ENCODE measurements at regions not wholly inside any gene's neighbourhood (a gene's known extent, or its start where the extent isn't known, plus 50 kb on each side); places are given as distances from the start of the nearest gene placed in this dataset.
A peak's percentile ranks its signal among the peaks of the same experiment; 100 is the strongest.

DNA sequence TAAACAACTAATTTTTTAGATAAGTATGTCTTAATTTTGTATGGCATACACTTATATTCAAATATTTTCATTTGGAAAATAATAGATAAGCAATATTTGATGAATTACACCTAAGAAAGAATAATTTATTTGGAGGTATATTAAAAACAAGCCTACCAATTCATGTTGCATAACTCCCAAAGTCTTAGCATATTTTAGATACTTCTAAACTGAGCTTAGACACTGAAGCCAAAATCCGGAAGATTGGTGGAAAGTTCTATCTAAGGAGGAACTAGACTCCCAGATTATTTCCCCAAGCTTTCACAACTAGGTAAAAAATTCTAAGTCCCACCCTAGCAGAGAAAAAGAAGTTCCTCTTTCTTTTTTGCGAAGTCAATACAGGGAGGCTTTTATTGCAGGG, 221.0 kb upstream of the MMADHC start:
- DNase-seq: no peak
- H3K9me3 ChIP-seq: no peaks in the 10 kb centered on the region
- no peak overlapping the region for H3K4me3 ChIP-seq (ENCODE audit: low read depth, low read length)
- TF ChIP-seq, protein P1, sequence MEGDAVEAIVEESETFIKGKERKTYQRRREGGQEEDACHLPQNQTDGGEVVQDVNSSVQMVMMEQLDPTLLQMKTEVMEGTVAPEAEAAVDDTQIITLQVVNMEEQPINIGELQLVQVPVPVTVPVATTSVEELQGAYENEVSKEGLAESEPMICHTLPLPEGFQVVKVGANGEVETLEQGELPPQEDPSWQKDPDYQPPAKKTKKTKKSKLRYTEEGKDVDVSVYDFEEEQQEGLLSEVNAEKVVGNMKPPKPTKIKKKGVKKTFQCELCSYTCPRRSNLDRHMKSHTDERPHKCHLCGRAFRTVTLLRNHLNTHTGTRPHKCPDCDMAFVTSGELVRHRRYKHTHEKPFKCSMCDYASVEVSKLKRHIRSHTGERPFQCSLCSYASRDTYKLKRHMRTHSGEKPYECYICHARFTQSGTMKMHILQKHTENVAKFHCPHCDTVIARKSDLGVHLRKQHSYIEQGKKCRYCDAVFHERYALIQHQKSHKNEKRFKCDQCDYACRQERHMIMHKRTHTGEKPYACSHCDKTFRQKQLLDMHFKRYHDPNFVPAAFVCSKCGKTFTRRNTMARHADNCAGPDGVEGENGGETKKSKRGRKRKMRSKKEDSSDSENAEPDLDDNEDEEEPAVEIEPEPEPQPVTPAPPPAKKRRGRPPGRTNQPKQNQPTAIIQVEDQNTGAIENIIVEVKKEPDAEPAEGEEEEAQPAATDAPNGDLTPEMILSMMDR (IDR thresholded peaks at IDR 0.05; ENCODE audit: low read depth, low read length): no peak
- H3K4me1 ChIP-seq: no peaks in the 10 kb centered on the region
- no peaks in the 10 kb centered on the region for H3K36me3 ChIP-seq
- no peaks in the 10 kb centered on the region for H3K27me3 ChIP-seq

DNA sequence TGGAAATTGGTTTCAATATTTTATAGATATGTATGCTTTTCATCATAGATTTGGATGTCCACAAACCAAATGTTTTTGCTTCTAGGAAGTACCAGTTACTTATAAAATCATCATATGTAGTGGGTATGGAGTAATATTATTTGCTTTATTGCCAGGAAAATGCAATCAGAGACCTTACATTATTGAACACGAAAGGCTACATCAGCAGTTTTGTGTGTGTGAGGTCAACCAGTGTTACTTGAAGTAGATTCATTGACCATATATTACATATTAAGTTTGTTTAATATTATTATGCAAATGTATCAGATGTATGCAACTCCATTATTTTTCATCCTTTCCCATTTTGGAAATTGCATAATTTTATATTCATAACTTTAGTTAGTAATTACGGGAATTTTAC, 219.1 kb upstream of the MMADHC start:
- H3K27me3 ChIP-seq: no peaks in the 10 kb centered on the region
- no peaks in the 10 kb centered on the region for H3K4me1 ChIP-seq
- TF ChIP-seq, protein P1 (IDR thresholded peaks at IDR 0.05; ENCODE audit: low read depth, low read length): no peak
- H3K9me3 ChIP-seq: no peaks in the 10 kb centered on the region
- H3K36me3 ChIP-seq: no peaks in the 10 kb centered on the region
- no peak overlapping the region for H3K4me3 ChIP-seq (ENCODE audit: low read depth, low read length)
- DNase-seq: no peak

DNA sequence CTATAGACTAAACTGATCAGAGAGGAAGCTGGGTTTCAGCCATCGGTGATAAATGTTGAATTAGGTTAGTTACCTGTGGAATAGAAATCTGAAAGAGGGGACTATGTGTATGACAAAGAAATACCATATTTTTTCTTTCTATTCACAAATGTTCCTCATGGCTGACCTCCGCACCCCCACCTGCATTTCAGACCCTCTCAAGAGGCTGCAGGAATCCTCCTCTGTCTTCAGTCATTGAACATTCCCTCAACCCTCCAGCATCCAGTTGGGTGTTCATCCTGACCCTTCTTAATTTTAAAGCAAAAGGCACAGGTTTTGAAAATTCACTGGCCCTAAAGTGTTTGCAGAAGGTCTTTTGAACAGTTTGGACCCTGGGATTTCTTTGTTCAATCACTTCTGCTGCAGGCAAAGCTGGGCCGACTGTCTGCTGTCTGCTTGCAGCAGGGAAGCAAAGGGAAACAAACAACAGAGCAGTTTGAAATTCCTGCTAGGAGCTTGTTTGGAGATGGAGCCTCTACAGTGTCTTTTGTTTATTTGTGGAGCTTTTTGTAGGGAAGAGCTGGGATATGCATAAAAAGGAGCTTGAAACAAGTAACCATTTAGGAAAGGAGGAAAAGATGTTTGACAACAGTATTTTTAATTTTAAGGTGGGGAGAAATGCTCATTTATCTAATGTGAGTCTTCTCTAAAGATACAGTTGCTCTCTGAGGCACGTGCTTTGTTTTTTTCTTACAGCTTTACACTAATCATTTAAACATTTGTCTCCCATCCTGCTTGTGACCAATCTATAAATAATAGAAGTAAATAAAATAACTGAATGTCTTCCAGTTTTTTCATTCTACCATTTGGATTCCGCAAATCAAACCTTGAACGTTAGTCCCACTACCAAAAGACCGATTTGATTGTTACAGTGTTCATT, 213.3 kb upstream of the MMADHC start:
- Histone ChIP-seq H3K4me3 (ENCODE audit: low read depth, low read length) (no peak overlapping the region), H3K9me3 (no peaks in the 10 kb centered on the region), H3K4me1 (no peaks in the 10 kb centered on the region), H3K36me3 (no peaks in the 10 kb centered on the region), H3K27me3 (no peaks in the 10 kb centered on the region)
- no peak for DNase-seq
- TF ChIP-seq, protein P1 (IDR thresholded peaks at IDR 0.05; ENCODE audit: low read depth, low read length): no peak

DNA sequence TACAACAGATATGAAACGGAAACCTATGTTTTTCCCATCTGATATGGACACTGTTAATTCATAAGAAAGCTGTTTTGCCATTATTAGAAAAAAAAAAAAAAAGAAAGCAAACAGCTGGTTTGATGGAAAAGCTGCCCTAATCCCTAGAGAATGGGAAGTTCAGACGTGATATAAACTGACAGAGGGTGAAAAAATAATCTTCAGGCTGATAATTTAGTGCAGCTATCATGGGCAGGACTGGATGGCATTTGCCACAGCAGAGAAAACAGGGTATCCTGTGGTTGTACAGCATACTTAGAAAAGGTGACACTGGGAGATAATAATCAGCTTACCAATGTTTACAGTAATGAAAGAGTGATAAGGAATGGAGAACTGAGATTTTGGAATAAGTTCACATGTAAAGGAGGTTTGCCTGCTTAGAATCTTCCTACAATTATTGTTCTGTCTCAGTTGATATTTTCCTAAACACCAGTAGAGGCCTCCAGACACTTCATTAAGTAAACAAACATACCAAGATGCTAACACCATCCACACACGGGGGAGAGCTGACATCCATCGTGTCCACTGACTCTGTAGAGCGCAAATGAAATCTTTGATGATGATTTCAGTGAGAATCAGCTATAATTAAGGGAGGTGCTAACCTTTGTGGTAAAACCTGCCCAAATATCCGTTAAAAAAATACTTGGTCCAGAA, 211.6 kb upstream of the MMADHC start:
- TF ChIP-seq, protein P1 (IDR thresholded peaks at IDR 0.05; ENCODE audit: low read depth, low read length): peak; percentile 30; the same call in 1 of the 2 replicates
- H3K36me3 ChIP-seq: no peaks in the 10 kb centered on the region
- no peak overlapping the region for H3K4me3 ChIP-seq (ENCODE audit: low read depth, low read length)
- H3K9me3 ChIP-seq: no peaks in the 10 kb centered on the region
- H3K27me3 ChIP-seq: no peaks in the 10 kb centered on the region
- DNase-seq: no peak
- H3K4me1 ChIP-seq: no peaks in the 10 kb centered on the region

DNA sequence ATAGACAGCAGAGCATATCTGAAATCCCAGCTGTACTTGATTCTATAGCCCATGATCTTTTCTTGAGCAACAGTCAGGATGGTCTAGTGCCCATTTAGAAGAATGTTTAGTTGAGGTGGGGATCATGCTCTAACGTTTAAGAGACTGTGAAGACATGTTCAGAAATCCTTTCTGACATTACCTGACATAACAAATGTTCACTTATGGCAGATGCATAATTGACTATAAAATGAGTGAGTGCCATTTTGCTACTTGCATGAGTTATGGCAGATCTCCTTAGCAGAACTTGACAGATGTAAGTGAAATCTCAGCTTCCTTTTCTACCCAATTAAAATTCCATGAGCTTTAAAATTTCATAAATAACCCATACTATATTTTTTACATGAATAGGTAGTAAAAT, 209.5 kb upstream of the MMADHC start:
- TF ChIP-seq, protein P1 (IDR thresholded peaks at IDR 0.05; ENCODE audit: low read depth, low read length): no peak
- Histone ChIP-seq H3K9me3 (no peaks in the 10 kb centered on the region), H3K36me3 (no peaks in the 10 kb centered on the region), H3K4me3 (ENCODE audit: low read depth, low read length) (no peak overlapping the region), H3K4me1 (no peaks in the 10 kb centered on the region), H3K27me3 (no peaks in the 10 kb centered on the region)
- no peak for DNase-seq

DNA sequence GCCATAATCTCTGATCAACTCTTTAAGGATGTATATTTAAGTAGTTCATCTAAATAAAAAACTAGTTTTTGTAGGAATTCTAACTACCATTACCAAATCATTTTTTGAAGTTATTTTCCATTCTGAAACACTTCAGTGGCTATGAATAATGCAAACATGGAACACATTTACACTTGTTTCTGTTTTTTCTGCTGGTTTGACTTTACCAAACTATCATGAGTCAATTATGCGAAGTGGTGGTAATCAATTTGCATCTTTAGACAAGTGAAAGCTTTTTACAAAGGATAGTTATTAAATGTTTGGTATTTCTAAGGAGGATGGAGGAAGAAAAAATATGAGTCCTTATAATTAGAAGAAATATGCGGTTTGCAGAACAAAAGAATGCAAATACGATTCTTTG, 202.0 kb upstream of the MMADHC start:
- H3K4me3 ChIP-seq (ENCODE audit: low read depth, low read length): no peak overlapping the region
- H3K4me1 ChIP-seq: no peaks in the 10 kb centered on the region
- no peaks in the 10 kb centered on the region for H3K36me3 ChIP-seq
- H3K9me3 ChIP-seq: no peaks in the 10 kb centered on the region
- DNase-seq: no peak
- TF ChIP-seq, protein P1 (IDR thresholded peaks at IDR 0.05; ENCODE audit: low read depth, low read length): no peak
- H3K27me3 ChIP-seq: no peaks in the 10 kb centered on the region

Measured in BE2C (cell line).